GM23248 (cell line): ENCODE measurements at regions not wholly inside any gene's neighbourhood (a gene's known extent, or its start where the extent isn't known, plus 50 kb on each side); places are given as distances from the start of the nearest gene placed in this dataset.
"Not testable (repeated sequence)": the region's sequence is repeated elsewhere in the genome, so short reads cannot be mapped to it uniquely, and the experiment has no call there.

Experiments used
- DNase-seq: peaks from one replicate; pipeline ENCODE4 v3.0.0-alpha.2; 2015
- H2AFZ ChIP-seq: fragments of 200-600 bp; sonication (generic); 2 replicates; pipeline ENCODE4 v1.6.1; 2016; ENCODE audit warnings: antibody characterized with exemption
- H3F3A ChIP-seq: fragments of 200-600 bp; sonication (generic); 2 replicates; pipeline ENCODE4 v1.6.1; 2016; ENCODE audit warnings: mild to moderate bottlenecking, antibody characterized with exemption, mixed run types; ENCODE audit not compliant: insufficient read depth
- H3K27ac ChIP-seq: fragments of 200-600 bp; sonication (generic); 2 replicates; pipeline ENCODE4 v1.5.1; 2016; ENCODE audit warnings: mild to moderate bottlenecking
- H3K27me3 ChIP-seq: fragments of 200-600 bp; sonication (generic); replicated peaks from 2 replicates; pipeline ENCODE4 v1.6.1; 2016; ENCODE audit warnings: mild to moderate bottlenecking; ENCODE audit not compliant: insufficient read depth
- H3K36me3 ChIP-seq: fragments of 200-600 bp; sonication (generic); 2 replicates; pipeline ENCODE4 v1.6.1; 2016; ENCODE audit warnings: low read depth, mild to moderate bottlenecking
- H3K4me1 ChIP-seq: fragments of 200-600 bp; sonication (generic); 2 replicates; pipeline ENCODE4 v1.6.1; 2016; ENCODE audit warnings: mild to moderate bottlenecking; ENCODE audit not compliant: insufficient read depth
- H3K4me2 ChIP-seq: fragments of 200-600 bp; sonication (generic); one replicate; pipeline ENCODE4 v1.6.1; 2016; ENCODE audit warnings: mild to moderate bottlenecking; ENCODE audit not compliant: unreplicated experiment
- H3K4me3 ChIP-seq: fragments of 200-600 bp; sonication (generic); 2 replicates; pipeline ENCODE4 v1.5.1; 2016; ENCODE audit warnings: mild to moderate bottlenecking
- H3K79me2 ChIP-seq: fragments of 200-600 bp; sonication (generic); 2 replicates; pipeline ENCODE4 v1.6.1; 2016; ENCODE audit warnings: mild to moderate bottlenecking; ENCODE audit not compliant: insufficient read depth
- H3K9ac ChIP-seq: fragments of 200-600 bp; sonication (generic); 2 replicates; pipeline ENCODE4 v1.6.1; 2016; ENCODE audit warnings: mild to moderate bottlenecking
- H3K9me2 ChIP-seq: fragments of 200-600 bp; sonication (generic); 2 replicates; pipeline ENCODE4 v1.6.1; 2016; ENCODE audit warnings: mixed run types, mild to moderate bottlenecking, moderate library complexity; ENCODE audit not compliant: insufficient read depth
- H3K9me3 ChIP-seq: fragments of 200-600 bp; sonication (generic); one replicate; pipeline ENCODE4 v1.6.1; 2017; ENCODE audit warnings: low read depth
- H4K20me1 ChIP-seq: fragments of 200-600 bp; sonication (generic); 2 replicates; pipeline ENCODE4 v1.6.0; 2016; ENCODE audit not compliant: insufficient read depth
- EZH2 ChIP-seq: fragments of 200-600 bp; sonication (generic); IDR thresholded peaks from 2 replicates; pipeline ENCODE4 v1.6.1; 2018; ENCODE audit warnings: antibody characterized with exemption, mild to moderate bottlenecking; ENCODE audit not compliant: insufficient read depth, poor library complexity, severe bottlenecking
- EZH2phosphoT487 ChIP-seq: fragments of 200-600 bp; sonication (generic); IDR thresholded peaks from 2 replicates; pipeline ENCODE4 v1.6.1; 2018; ENCODE audit warnings: antibody characterized with exemption, moderate library complexity, mild to moderate bottlenecking, low read depth; ENCODE audit not compliant: insufficient read depth
- WGBS, 2 experiments: methylation state at CpG; one replicate each; pipeline ENCODE4 v1.1.6; 2015 to 2017; ENCODE audit warnings: low lambda C conversion rate in 2 of 2, low coverage in 1 of 2; ENCODE audit errors: missing lambda C conversion rate in 2 of 2; 5-methylcytosine and 5-hydroxymethylcytosine counted together
- in situ Hi-C: fragments of 300-500 bp; cut with MboI; formaldehyde crosslinking; loops from 2 replicates; pipeline ENCODE4 v1.15.0; 2020

- 89 to 90% methylated on average over 10 of the region's 10 CpGs for WGBS, 2 experiments
- Histone ChIP-seq H3F3A (no peaks in the 10 kb centered on the region), H3K79me2 (no peaks in the 10 kb centered on the region), H3K27ac (no peak overlapping the region), H3K9me3 (no peaks in the 10 kb centered on the region), H3K27me3 (no peaks in the 10 kb centered on the region), H3K4me2 (no peak overlapping the region), H4K20me1 (no peaks in the 10 kb centered on the region), H3K9ac (no peak overlapping the region), H3K9me2 (0 out of 2 replicates have a peak, but pooled peaks cover 6% of the 10 kb centered on the region), H3K36me3 (no peaks in the 10 kb centered on the region), H2AFZ (no peak overlapping the region), H3K4me3 (no peak overlapping the region), H3K4me1 (peaks cover 14% of the 10 kb centered on the region)
- no peak for DNase-seq
- TF ChIP-seq EZH2: no peak
- no peak for TF ChIP-seq EZH2phosphoT487
- in situ Hi-C loops: no loop called here
Observed at GRCh38 chr1:185539277-185539943, 194.8 kb upstream of the HMCN1 start.

GRCh38 chr1:185538309-185538898 is 195.8 kb upstream of the HMCN1 start:
- H3K9me2 ChIP-seq, H2AFZ ChIP-seq, H3K9ac ChIP-seq, DNase-seq, H3K4me3 ChIP-seq, H3K27me3 ChIP-seq, H3K36me3 ChIP-seq, H3F3A ChIP-seq, H4K20me1 ChIP-seq, H3K27ac ChIP-seq, H3K9me3 ChIP-seq, in situ Hi-C loops, H3K4me2 ChIP-seq, H3K79me2 ChIP-seq: not testable (repeated sequence)
- WGBS, 2 experiments: 73 to 75% methylated on average over 13 to 16 of the region's 16 CpGs
- peaks cover 14% of the 10 kb centered on the region for H3K4me1 ChIP-seq

GRCh38 chr1:185537596-185537995 is 196.6 kb upstream of the HMCN1 start:
- 90 to 95% methylated on average over 2 of the region's 2 CpGs for WGBS, 2 experiments
- no peak overlapping the region for H2AFZ ChIP-seq

GRCh38 chr1:185536165-185536920 is 197.8 kb upstream of the HMCN1 start:
- Histone ChIP-seq H3K4me2 (no peak overlapping the region), H3K9me2 (0 out of 2 replicates have a peak, but pooled peaks cover 6% of the 10 kb centered on the region), H3K4me3 (no peak overlapping the region), H4K20me1 (no peaks in the 10 kb centered on the region), H3K27ac (no peak overlapping the region), H3K9ac (no peak overlapping the region), H3K9me3 (no peaks in the 10 kb centered on the region), H2AFZ (no peak overlapping the region), H3F3A (no peaks in the 10 kb centered on the region), H3K36me3 (no peaks in the 10 kb centered on the region), H3K27me3 (no peaks in the 10 kb centered on the region), H3K79me2 (no peaks in the 10 kb centered on the region), H3K4me1 (peaks cover 2% of the 10 kb centered on the region; the same call in 1 of the 2 replicates)
- TF ChIP-seq EZH2 (no peak), EZH2phosphoT487 (no peak)
- in situ Hi-C loops: no loop called here
- no peak for DNase-seq
- WGBS, 2 experiments: 73 to 80% methylated on average over 3 of the region's 3 CpGs

More at GRCh38 chr1:185537596-185537995, 196.6 kb upstream of the HMCN1 start:
- Histone ChIP-seq H3K36me3 (no peaks in the 10 kb centered on the region), H3F3A (no peaks in the 10 kb centered on the region), H3K9ac (no peak overlapping the region), H3K4me1 (peaks cover 14% of the 10 kb centered on the region), H3K4me3 (no peak overlapping the region), H3K9me3 (no peaks in the 10 kb centered on the region), H4K20me1 (no peaks in the 10 kb centered on the region), H3K4me2 (no peak overlapping the region), H3K79me2 (no peaks in the 10 kb centered on the region), H3K27me3 (no peaks in the 10 kb centered on the region), H3K9me2 (0 out of 2 replicates have a peak, but pooled peaks cover 6% of the 10 kb centered on the region), H3K27ac (no peak overlapping the region)
- in situ Hi-C loops: no loop called here
- no peak for DNase-seq
- TF ChIP-seq EZH2: no peak
- no peak for TF ChIP-seq EZH2phosphoT487
